HCT116 (cell line): ENCODE measurements at regions not wholly inside any gene's neighbourhood (a gene's known extent, or its start where the extent isn't known, plus 50 kb on each side); places are given as distances from the start of the nearest gene placed in this dataset.

Source experiments
- ATAC-seq: fragments of 200-7000 bp; cut with Tn5 transposase; 2 replicates; pipeline ENCODE4 v1.9.1; 2020; ENCODE audit warnings: mild to moderate bottlenecking, moderate library complexity
- BruUV-seq: library from RNA; stranded (reverse); fragments of 400-500 nt; replicated peaks from 2 replicates; lab custom pipeline; 2021; lab: Mats Ljungman, UMichigan
- CTCF ChIA-PET: fragments of 300-600 bp; sonication (Branson Sonifier 250); formaldehyde crosslinking; loops from one replicate; lab custom pipeline; 2021; ENCODE audit warnings: antibody characterized with exemption; lab: Charles Lee
- POLR2A ChIA-PET: fragments of 300-600, 350-600 bp; sonication (Branson Sonifier 250); formaldehyde crosslinking; loops from one replicate; lab custom pipeline; 2021; ENCODE audit warnings: antibody characterized with exemption; lab: Charles Lee
- RAD21 ChIA-PET, 2 experiments: fragments of 300-600 bp; sonication (Branson Sonifier 250); formaldehyde crosslinking; loops; one replicate each; lab custom pipeline; 2023; ENCODE audit warnings: low total read pairs in 2 of 2; ENCODE audit not compliant: uncharacterized antibody in 2 of 2, unreplicated experiment in 2 of 2, low non-redundant PET in 1 of 2; lab: Charles Lee
- DNase-seq: peaks from one replicate; pipeline ENCODE4 v3.0.0-alpha.2; 2010; ENCODE audit warnings: low read depth, low spot score
- H2AFZ ChIP-seq: fragments of 200-600 bp; shearing (Covaris generic), sonication (generic); 2 replicates; pipeline ENCODE4 v1.6.1; 2017; ENCODE audit warnings: low read depth, mixed run types, mixed read lengths, antibody characterized with exemption, low read length; ENCODE audit not compliant: poor library complexity, severe bottlenecking
- H3K27ac ChIP-seq: 2 replicates; pipeline ENCODE4 v1.5.1; 2012; ENCODE audit warnings: low read depth, low read length
- H3K27me3 ChIP-seq: fragments of 200-600 bp; sonication (generic); 2 replicates; pipeline ENCODE4 v1.6.1; 2016; ENCODE audit warnings: mixed run types, low read length, mixed read lengths; ENCODE audit not compliant: insufficient read depth
- H3K36me3 ChIP-seq, 2 experiments: fragments of 200-500 bp in 1 of 2; fragments of 200-600 bp in 1 of 2; sonication (Bioruptor generic) in 1 of 2; sonication (generic) in 1 of 2; 2 replicates each; pipeline versions ENCODE4 v1.5.1 to v1.6.1; 2014 to 2016; ENCODE audit warnings: low read length in 2 of 2, inconsistent platforms in 1 of 2, mixed read lengths in 1 of 2, mixed run types in 1 of 2; ENCODE audit not compliant: insufficient read depth in 2 of 2, control insufficient read depth in 1 of 2
- H3K4me1 ChIP-seq, 2 experiments: fragments of 200-600 bp in 1 of 2; sonication (generic) in 1 of 2; 2 replicates each; pipeline versions ENCODE4 v1.5.1 to v1.6.1; 2012 to 2017; ENCODE audit warnings: low read length in 2 of 2, inconsistent platforms in 1 of 2, mild to moderate bottlenecking in 1 of 2, mixed read lengths in 1 of 2, mixed run types in 1 of 2, moderate library complexity in 1 of 2; ENCODE audit not compliant: insufficient read depth in 2 of 2, control insufficient read depth in 1 of 2
- H3K4me2 ChIP-seq: fragments of 200-600 bp; sonication (generic); 2 replicates; pipeline ENCODE4 v1.6.1; 2017; ENCODE audit warnings: mixed run types, low read length, mixed read lengths
- H3K4me3 ChIP-seq, 2 experiments: fragments of 200-600 bp in 1 of 2; sonication (generic) in 1 of 2; replicated peaks in 1 of 2; 2 replicates each; pipeline ENCODE4 v1.5.1; 2011 to 2016; ENCODE audit warnings: low read length in 2 of 2, control low read depth in 1 of 2, low read depth in 1 of 2, mild to moderate bottlenecking in 1 of 2, mixed read lengths in 1 of 2, mixed run types in 1 of 2
- H3K79me2 ChIP-seq: fragments of 200-600 bp; sonication (generic); 2 replicates; pipeline ENCODE4 v1.6.1; 2017; ENCODE audit warnings: mild to moderate bottlenecking, mixed run types, low read length, moderate library complexity, mixed read lengths; ENCODE audit not compliant: insufficient read depth
- H3K9ac ChIP-seq: fragments of 200-600 bp; sonication (generic); 2 replicates; pipeline ENCODE4 v1.6.1; 2016; ENCODE audit warnings: low read length, mixed read lengths
- H3K9me2 ChIP-seq: fragments of 200-600 bp; sonication (generic), shearing (Covaris generic); 2 replicates; pipeline ENCODE4 v1.6.1; 2017; ENCODE audit warnings: mixed run types, mild to moderate bottlenecking, moderate library complexity; ENCODE audit not compliant: insufficient read depth
- H3K9me3 ChIP-seq, 2 experiments: fragments of 200-500 bp in 1 of 2; fragments of 200-600 bp in 1 of 2; sonication (Bioruptor generic) in 1 of 2; sonication (generic) in 1 of 2; 2 replicates each; pipeline ENCODE4 v1.6.1; 2014 to 2017; ENCODE audit warnings: low read length in 2 of 2, mixed read lengths in 2 of 2, inconsistent platforms in 1 of 2, low read depth in 1 of 2, mild to moderate bottlenecking in 1 of 2, mixed run types in 1 of 2, moderate library complexity in 1 of 2; ENCODE audit not compliant: control insufficient read depth in 1 of 2, insufficient read depth in 1 of 2
- H4K20me1 ChIP-seq: fragments of 200-600 bp; sonication (generic), shearing (Covaris generic); 2 replicates; pipeline ENCODE4 v1.6.1; 2017; ENCODE audit warnings: mixed run types, mild to moderate bottlenecking, moderate library complexity; ENCODE audit not compliant: insufficient read depth
- CBX3 ChIP-seq: IDR thresholded peaks from 2 replicates; pipeline ENCODE4 v1.6.1; 2012; ENCODE audit warnings: low read depth
- EZH2 ChIP-seq: fragments of 200-600 bp; sonication (generic); IDR thresholded peaks from 2 replicates; pipeline ENCODE4 v1.6.1; 2017; ENCODE audit warnings: antibody characterized with exemption, mixed run types
- EZH2phosphoT487 ChIP-seq: fragments of 200-600 bp; IDR thresholded peaks from 2 replicates; pipeline ENCODE4 v1.6.1; 2018; ENCODE audit warnings: antibody characterized with exemption, borderline replicate concordance
- JUND ChIP-seq: IDR thresholded peaks from 2 replicates; pipeline ENCODE4 v1.6.1; 2012
- POLR2AphosphoS5 ChIP-seq: IDR thresholded peaks from 2 replicates; pipeline ENCODE4 v1.6.1; 2011; ENCODE audit warnings: mild to moderate bottlenecking, low read depth, low read length, moderate library complexity
- intact Hi-C: fragments of 100-400 bp; cut with micrococcal nuclease; formaldehyde crosslinking; loops from 2 replicates; pipeline ENCODE4 v1.10.0; 2022
- TF ChIP-seq, protein P1 (sequence below): IDR thresholded peaks from 2 replicates; pipeline ENCODE4 v1.6.1; 2012; ENCODE audit warnings: low read depth
- TF ChIP-seq, protein P2 (sequence below): IDR thresholded peaks from 2 replicates; pipeline ENCODE4 v1.6.1; 2011; ENCODE audit warnings: mild to moderate bottlenecking, low read length, moderate library complexity; ENCODE audit not compliant: insufficient replicate concordance; ENCODE audit errors: extremely low read depth

DNA sequence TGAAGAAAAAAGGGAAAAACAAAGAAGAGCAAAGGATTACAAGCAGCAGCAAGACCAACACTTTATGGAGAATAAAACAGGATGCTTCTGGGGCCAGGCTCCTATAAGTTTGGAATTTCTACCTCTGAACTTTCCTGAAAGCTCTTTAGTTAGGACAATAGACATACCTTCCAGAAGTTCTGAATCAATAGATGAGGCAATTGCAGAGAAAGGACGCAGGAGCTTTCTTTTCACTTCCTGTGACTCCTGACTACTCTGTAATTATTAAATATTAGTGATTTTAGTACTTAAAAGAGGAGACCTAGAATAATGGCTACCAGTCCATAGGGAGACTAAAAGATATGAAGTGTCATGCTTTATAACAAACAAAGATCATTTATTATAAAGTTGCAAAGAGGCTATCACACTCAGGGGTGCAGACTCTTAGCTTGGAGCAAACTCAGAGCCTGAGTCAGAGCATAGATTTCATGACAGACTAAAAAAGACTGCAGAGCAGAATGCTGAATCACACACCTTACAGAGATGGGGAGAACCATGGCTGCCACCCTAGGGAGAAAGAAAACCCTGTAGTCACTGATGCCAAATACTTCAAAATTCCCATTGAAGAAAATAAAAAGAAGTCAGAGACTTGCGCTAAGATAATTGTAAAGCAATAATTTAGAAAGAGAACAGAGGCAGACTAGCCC is 52.5 kb upstream of the FAM136A start:
- ATAC-seq, result no peak
- Histone ChIP-seq H3K9me3 (no peaks in the 10 kb centered on the region), H3K4me3 (no peak overlapping the region), H3K27me3 (no peaks in the 10 kb centered on the region), H3K27ac (no peak overlapping the region), H3K9me2 (no peaks in the 10 kb centered on the region), H3K4me1 (peaks cover 0 to 12% of the 10 kb centered on the region in 2 experiments; a peak in 1 of 4 replicates), H4K20me1 (no peaks in the 10 kb centered on the region), H2AFZ (no peak overlapping the region)
- CTCF ChIA-PET, result no interaction called here
- no peak for DNase-seq
- intact Hi-C loops, result no loop called here
- BruUV-seq, result no TSS peak
- POLR2A ChIA-PET, result no interaction called here
- TF ChIP-seq POLR2AphosphoS5 (no peak), JUND (no peak), CBX3 (no peak), EZH2 (no peak), EZH2phosphoT487 (no peak)
- TF ChIP-seq, protein P1, sequence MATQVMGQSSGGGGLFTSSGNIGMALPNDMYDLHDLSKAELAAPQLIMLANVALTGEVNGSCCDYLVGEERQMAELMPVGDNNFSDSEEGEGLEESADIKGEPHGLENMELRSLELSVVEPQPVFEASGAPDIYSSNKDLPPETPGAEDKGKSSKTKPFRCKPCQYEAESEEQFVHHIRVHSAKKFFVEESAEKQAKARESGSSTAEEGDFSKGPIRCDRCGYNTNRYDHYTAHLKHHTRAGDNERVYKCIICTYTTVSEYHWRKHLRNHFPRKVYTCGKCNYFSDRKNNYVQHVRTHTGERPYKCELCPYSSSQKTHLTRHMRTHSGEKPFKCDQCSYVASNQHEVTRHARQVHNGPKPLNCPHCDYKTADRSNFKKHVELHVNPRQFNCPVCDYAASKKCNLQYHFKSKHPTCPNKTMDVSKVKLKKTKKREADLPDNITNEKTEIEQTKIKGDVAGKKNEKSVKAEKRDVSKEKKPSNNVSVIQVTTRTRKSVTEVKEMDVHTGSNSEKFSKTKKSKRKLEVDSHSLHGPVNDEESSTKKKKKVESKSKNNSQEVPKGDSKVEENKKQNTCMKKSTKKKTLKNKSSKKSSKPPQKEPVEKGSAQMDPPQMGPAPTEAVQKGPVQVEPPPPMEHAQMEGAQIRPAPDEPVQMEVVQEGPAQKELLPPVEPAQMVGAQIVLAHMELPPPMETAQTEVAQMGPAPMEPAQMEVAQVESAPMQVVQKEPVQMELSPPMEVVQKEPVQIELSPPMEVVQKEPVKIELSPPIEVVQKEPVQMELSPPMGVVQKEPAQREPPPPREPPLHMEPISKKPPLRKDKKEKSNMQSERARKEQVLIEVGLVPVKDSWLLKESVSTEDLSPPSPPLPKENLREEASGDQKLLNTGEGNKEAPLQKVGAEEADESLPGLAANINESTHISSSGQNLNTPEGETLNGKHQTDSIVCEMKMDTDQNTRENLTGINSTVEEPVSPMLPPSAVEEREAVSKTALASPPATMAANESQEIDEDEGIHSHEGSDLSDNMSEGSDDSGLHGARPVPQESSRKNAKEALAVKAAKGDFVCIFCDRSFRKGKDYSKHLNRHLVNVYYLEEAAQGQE, result no peak
- TF ChIP-seq, protein P2, sequence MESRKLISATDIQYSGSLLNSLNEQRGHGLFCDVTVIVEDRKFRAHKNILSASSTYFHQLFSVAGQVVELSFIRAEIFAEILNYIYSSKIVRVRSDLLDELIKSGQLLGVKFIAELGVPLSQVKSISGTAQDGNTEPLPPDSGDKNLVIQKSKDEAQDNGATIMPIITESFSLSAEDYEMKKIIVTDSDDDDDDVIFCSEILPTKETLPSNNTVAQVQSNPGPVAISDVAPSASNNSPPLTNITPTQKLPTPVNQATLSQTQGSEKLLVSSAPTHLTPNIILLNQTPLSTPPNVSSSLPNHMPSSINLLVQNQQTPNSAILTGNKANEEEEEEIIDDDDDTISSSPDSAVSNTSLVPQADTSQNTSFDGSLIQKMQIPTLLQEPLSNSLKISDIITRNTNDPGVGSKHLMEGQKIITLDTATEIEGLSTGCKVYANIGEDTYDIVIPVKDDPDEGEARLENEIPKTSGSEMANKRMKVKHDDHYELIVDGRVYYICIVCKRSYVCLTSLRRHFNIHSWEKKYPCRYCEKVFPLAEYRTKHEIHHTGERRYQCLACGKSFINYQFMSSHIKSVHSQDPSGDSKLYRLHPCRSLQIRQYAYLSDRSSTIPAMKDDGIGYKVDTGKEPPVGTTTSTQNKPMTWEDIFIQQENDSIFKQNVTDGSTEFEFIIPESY, result no peak
- TF ChIP-seq, all 23 proteins: peak for 0
- Histone ChIP-seq H3K79me2 (no peaks in the 10 kb centered on the region), H3K9ac (no peak overlapping the region), H3K4me2 (no peak overlapping the region), H3K36me3 (no peaks in the 10 kb centered on the region)
- RAD21 ChIA-PET, result no interaction called here
